ENCODE measurements at regions not wholly inside any gene's neighbourhood (a gene's known extent, or its start where the extent isn't known, plus 50 kb on each side); places are given as distances from the start of the nearest gene placed in this dataset.
"Not testable (repeated sequence)": the region's sequence is repeated elsewhere in the genome, so short reads cannot be mapped to it uniquely, and the experiment has no call there.

- DNase-seq = no peak
These were observed 264.5 kb downstream of the SDHAF3 start for GRCh38 chr7:97381815-97382554.

- DNase-seq = no peak
These were observed 272.6 kb downstream of the SDHAF3 start for GRCh38 chr7:97390052-97390451.

GRCh38 chr7:97390915-97391593 is 273.6 kb downstream of the SDHAF3 start:
- DNase-seq = no peak

- no peak for DNase-seq
These were observed 283.9 kb downstream of the SDHAF3 start for GRCh38 chr7:97401398-97401797.

GRCh38 chr7:97405835-97406234 is 288.3 kb downstream of the SDHAF3 start:
- DNase-seq = no peak

- no peak for DNase-seq
These were observed 289.6 kb downstream of the SDHAF3 start for GRCh38 chr7:97407106-97407505.

- DNase-seq = no peak
These were observed 291.8 kb downstream of the SDHAF3 start for GRCh38 chr7:97409346-97409745.

- DNase-seq = no peak
These were observed 300.8 kb downstream of the SDHAF3 start for GRCh38 chr7:97418312-97418711.

- DNase-seq = no peak
These were observed 302.4 kb downstream of the SDHAF3 start for GRCh38 chr7:97419898-97420297.

- DNase-seq = no peak
These were observed 303.9 kb downstream of the SDHAF3 start for GRCh38 chr7:97421307-97421930.

GRCh38 chr7:97422046-97422445 is 304.5 kb downstream of the SDHAF3 start:
- no peak for DNase-seq

GRCh38 chr7:97430006-97430405 is 301.9 kb upstream of the TAC1 start:
- DNase-seq = no peak

- no peak for DNase-seq
These were observed 292.2 kb upstream of the TAC1 start for GRCh38 chr7:97439637-97440214.

GRCh38 chr7:97446361-97446760 is 285.5 kb upstream of the TAC1 start:
- no peak for DNase-seq

- not testable (repeated sequence) for DNase-seq
These were observed 282.4 kb upstream of the TAC1 start for GRCh38 chr7:97449448-97449847.

- DNase-seq = no peak
These were observed 281.4 kb upstream of the TAC1 start for GRCh38 chr7:97450516-97450915.

- DNase-seq = no peak
These were observed 277.2 kb upstream of the TAC1 start for GRCh38 chr7:97454636-97455035.

- DNase-seq = no peak
These were observed 274.8 kb upstream of the TAC1 start for GRCh38 chr7:97457054-97457453.

GRCh38 chr7:97460433-97460832 is 271.5 kb upstream of the TAC1 start:
- DNase-seq = no peak

GRCh38 chr7:97461596-97461995 is 270.3 kb upstream of the TAC1 start:
- no peak for DNase-seq

- DNase-seq = no peak
These were observed 265.8 kb upstream of the TAC1 start for GRCh38 chr7:97466071-97466470.

- DNase-seq = no peak
These were observed 264.7 kb upstream of the TAC1 start for GRCh38 chr7:97466999-97467740.

- no peak for DNase-seq
These were observed 263.4 kb upstream of the TAC1 start for GRCh38 chr7:97468493-97468892.
